SKM-1 treated with dmso at 0.1 percent for 144 hours (cell line): ENCODE measurements at regions not wholly inside any gene's neighbourhood (a gene's known extent, or its start where the extent isn't known, plus 50 kb on each side); places are given as distances from the start of the nearest gene placed in this dataset.
"Not testable (repeated sequence)": the region's sequence is repeated elsewhere in the genome, so short reads cannot be mapped to it uniquely, and the experiment has no call there.

Experiments
- DNase-seq: peaks from one replicate; lab custom pipeline; 2025; ENCODE audit not compliant: unreplicated experiment; lab: John Stamatoyannopoulos, UW

DNA sequence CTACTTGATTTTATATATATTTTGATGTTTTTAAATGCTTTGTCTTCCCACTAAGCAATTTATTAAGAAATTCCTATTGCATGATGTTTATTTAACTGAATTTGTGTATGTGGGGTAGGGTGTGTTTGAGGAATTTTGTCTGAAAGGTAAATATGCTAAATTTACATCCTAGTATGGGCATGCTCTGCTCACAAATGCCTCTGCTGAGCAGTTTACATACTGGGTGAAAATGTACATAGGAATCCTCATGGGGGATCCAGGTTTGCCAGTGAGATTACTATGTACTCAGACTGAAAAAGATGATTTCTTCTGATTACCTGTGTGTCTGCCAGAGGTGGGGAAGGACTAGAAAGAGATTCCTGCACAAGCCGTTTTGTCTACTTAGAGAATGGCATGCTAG is 126.6 kb downstream of the DISP1 start:
- no peak for DNase-seq

DNA sequence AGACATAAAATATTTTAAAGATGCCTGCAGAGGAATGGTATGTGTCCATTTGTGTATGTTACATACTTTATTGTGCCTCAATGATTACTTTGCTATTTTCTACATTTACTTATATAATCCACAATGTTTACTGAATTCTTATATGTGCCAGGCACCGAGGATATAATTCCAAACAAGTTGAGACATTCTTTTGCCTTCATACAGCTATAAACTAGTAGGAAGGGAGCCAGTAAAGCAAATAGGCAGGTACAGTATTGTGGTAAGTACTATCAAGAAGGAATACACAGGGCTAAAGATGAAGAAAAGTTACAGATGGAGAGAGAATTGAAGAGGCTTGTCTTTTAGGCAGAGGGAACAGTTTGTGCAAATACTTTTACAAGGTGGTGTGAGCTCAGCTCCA is 131.6 kb downstream of the DISP1 start:
- DNase-seq, result no peak

DNA sequence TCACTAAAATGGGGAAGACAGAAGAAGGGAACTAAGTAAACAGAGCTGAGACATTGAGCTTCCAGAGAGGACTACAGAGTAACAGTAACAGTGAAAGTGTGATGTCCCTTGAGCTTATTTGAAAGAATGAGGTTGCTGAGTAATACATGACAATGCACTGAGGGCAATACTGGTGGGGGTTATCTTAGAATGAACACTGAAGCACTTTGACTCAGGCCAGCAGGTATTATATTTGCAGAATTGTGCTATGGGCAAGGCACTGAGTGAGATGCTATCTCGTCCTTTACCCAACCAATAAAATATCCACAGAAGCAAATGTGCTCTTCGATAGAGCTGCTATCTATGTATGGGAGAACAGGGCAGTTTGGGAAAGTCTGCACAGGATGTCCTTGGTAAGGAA is 133.2 kb downstream of the DISP1 start:
- no peak for DNase-seq

DNA sequence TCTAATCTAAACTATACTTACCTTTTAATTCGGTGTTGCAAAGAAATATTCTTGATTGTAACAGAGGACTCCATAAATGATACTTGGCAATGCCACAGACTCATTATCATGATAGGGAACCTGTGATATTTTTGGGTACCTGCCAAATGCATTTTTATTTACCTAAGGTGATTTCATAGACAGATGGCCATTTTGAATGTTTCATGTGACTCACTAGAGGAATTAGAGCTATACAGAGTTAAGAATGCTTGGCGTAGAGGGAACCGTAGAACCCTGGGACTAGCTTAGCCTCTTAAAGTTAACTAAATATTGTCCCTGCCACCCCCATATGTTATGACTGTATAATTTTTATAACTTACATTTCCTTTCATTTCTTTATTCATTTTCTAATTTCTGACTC is 136.1 kb downstream of the DISP1 start:
- no peak for DNase-seq

DNA sequence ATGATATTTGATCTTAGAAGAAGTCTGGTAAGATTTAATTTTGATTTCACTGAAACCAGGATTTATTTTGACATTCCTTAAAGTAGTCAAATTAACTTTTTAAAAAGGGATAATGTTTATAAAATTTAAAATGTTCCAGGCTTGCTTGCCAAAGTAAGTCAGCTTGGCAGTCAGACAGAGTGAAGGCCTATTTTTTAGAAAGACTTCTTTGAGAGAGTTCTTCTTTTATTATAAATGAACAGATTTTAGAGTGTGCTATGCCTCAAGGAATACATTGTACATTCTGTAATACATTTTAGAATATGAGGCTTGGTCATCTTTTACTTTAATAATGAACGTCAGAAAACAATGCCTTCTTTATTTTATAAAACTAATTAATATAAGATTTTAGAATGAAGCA is 138.7 kb downstream of the DISP1 start:
- no peak for DNase-seq

DNA sequence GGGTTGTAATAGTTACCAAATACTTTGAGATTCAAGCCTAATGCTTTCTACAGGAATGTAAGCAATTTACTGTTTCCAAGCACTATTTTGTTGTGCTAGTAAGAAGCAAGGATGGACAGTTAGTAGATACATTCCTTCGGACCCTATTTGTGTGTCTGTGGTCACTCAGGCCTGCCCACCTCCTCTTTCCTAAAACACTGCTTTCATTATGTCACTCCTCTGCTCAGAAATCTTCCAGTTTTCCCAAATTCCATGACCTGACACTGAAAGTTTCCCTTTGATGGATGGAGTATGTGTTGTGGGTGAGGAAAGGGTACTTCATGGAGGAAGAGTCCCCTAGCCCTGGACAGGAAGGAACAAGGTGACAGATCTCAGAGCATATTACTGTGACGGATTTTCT is 141.1 kb downstream of the DISP1 start:
- no peak for DNase-seq

DNA sequence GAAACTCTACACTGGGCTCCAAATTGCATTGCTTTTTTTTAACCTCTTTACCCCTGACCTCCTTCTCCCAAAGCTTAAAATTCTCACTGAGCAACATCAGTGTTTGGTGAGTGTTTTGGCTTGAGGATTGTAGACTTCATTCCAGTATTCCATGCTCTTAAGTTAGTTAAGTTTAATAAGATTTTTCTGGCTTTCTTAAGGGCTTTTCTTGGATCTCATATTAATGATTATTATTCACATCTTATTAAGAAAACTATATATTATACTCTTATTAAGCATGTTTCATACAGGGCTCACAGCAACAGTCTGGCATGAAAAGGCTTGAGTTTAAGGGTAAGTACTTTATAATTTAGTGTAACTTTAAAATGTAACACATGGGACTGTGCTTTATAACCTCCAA is 141.8 kb downstream of the DISP1 start:
- DNase-seq, result no peak

DNA sequence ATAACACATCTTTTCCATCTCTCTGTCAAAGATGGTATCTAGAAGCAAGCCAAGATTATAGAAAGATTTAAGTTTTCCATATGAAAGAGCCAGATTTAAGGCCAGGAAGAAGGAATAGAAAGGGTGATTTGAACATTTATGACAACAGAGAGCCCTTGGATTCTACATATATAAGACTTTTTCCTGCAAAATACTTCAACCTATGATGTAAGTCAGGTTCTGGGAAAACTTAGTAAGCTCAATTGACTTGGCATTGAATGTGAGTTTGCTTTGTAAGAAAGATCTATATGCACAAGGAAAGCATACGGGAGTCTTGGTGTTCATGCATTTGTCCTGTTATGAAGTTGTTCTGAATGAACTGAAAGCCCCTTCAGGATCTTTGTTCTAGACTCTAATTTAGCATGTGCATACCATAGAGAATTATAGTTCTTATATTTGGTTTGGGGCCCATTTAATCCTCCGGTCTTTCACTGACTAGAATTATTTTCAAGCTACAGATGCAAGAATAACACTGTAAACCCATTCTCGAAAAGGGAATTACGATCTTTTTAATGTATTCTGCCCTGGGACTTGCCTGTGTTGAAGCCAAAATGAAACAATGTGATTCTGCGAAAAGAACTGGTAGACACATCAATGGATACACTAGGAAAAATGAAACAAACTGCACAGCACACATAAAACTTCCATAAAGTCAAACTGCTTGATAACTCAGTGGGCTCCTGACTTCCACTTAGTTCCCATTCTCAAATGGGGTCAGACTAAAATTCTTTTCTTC is 152.8 kb downstream of the DISP1 start:
- DNase-seq, result no peak

DNA sequence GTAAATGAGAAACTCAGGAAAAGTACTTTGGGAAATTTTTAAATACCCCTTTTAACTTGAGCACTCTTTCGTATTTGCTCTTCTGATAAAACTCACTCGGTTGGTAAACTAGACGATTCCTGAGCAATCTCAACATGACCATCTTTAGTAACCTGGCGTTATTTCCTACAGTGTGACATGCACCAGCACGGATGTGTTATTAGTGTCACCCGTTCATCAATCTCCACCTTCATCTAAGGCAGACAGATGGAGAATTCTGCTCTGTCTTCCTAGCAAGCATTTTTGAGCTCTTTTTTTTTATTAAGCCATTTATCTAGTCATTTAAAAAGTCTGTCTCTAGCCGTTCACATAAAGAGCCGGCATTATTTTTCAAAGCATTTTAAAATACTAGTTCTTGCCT is 155.2 kb downstream of the DISP1 start:
- no peak for DNase-seq

DNA sequence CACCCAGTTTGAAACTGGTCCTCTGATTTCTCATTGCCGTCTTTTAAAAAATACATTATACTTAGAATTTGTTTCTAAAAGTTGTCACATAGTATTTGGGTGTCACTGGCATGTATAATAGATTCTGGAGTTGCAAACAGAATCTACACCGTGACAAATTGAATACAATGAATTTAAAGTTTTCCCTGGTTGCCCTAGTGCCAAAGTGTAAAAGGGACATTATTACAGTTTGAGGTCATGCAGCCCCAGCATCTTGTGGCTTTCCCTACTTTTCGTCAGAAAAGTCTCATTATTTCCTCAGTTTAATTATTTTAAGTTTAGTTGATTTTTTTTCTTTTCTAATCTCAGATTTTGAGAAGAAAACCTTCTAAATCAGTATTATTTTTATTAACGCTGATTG is 155.9 kb downstream of the DISP1 start:
- no peak for DNase-seq

DNA sequence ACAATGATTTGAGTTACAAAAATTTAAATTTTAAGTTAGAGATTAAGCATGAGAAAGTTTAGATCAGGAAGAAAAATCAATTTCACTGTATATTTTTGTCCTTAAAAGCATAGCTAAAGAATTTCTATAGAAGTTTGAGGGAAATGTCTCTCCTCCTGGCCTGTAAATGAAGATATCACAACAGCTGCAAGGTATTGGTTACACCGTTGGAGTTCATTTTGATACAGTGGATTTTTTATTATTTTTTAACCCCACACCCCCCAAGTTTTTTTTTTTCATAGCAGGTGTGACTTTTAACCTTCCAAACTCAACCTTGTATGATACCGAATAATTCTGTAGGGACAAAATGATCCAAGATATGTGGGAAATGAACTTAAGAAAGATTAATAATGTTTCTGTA is 156.3 kb downstream of the DISP1 start:
- DNase-seq, result no peak

DNA sequence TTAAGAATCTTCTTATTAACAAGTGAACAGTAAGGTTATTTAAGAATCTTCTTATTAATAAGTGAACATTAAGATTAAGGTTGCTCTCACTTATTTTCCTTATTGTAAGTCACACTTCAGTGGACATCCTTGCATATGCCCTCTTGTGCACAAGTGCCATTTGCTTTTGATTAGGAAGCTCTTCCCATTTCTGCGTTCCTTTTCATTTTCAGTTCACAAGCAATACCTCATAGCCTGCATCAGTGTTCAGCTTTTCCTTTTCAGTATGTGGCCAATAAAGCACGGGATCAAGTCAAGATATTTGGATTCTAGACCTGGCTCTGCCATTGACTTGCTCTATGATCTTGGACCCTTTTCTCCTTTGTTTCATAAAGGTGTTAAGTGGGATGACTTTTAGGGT is 158.7 kb downstream of the DISP1 start:
- DNase-seq, result no peak

DNA sequence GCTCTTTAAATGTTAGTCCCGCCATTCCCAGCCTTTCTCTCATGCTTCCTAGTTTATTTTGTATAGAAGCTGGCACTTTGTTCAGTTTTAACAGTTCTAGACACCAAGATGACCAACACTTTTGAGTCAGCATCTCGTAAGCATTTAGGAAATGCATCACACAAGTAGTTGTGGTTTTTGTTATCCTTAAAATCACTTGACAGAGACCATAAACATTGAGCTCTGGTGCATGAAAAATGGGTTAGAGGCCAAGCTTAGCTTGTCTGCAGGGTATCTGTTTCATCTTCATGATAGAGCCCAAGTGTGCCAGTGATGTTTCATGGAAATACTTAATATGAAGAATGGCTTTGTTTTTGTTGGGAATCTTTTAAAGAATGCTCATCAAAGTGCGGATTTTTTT is 159.7 kb downstream of the DISP1 start:
- no peak for DNase-seq

DNA sequence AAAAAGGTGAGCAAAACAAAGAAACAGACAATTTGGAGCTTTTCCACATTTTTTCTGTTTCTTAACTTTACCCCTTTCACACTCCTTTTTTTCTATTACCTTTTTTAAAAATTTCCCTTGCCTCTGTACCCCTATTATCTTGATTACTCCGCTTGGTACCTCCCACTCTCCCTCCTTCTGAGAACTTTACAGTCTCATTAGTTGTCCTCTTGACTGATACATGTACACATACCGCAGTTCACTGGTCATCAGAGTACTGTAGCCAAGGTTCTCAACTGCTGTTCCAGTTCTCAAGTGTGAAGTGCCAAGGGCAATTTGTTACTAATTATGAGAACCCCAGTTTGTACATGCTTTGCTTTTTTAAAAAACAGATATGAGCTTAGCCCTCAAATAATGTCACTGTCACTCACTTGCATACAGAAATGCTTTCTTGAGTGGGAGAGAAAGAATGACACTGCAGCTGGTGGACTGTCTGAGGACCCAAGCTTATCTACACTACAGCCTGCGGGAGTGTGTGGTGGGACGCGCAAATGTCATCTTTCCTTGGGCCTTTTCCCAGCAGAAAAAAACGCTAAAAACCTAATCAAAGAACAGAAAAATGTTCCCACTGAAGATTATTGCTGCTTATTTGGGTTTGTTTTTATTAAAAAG is 160.8 kb downstream of the DISP1 start:
- no peak for DNase-seq

DNA sequence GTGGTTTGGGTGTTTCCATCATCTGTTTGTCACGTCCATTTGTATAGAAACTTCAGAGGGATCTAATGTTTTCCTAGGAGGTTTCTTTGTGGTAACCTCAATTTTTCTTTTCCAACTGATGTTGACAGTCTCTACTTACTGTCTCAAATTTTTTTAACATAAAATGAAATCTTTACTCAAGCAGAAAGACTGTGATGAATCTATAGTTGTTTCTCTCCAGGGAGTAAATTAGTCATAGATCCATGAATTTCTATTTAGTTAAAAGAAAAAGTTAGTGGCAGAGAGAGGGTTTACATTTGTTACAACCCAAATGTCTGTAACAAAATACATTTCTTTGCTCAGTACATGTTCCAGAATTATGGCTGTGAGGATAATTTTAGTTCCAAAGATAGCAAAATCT is 161.6 kb downstream of the DISP1 start:
- DNase-seq, result no peak

DNA sequence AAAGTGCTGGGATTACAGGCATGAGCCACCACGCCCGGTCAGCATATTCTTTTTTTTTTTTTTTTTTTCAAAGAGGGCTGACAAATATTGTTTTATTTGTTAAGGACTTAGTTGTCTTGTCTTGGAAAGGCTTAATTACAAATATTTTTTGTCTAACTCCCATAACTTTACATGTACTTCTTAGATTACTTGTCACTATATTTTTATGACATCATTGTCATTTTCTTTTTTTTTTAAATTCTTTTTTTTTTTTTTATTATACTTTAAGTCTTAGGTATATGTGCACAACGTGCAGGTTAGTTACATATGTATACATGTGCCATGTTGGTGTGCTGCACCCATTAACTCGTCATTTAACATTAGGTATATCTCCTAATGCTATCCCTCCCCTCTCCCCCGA is 162.5 kb downstream of the DISP1 start:
- DNase-seq, result not testable (repeated sequence)

DNA sequence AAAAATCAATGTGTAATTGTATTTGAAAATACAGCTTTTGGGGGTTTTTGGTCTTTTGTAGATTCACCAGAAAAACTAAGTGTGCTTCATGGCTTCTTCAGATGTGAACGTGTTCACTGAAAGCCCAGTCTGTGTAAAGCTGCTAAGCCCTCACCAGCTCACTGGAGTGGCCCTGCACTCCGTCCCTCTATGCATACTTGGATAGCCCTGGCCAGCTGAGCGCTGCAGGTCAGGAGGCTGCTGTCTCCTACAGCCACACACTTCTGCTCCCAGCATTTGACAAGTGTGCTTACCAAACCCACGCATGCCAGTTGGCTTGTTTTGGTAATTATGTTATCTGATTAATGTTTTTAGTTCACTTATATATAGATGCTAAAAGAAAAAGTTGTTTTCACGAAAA is 163.5 kb downstream of the TLR5 start:
- no peak for DNase-seq

DNA sequence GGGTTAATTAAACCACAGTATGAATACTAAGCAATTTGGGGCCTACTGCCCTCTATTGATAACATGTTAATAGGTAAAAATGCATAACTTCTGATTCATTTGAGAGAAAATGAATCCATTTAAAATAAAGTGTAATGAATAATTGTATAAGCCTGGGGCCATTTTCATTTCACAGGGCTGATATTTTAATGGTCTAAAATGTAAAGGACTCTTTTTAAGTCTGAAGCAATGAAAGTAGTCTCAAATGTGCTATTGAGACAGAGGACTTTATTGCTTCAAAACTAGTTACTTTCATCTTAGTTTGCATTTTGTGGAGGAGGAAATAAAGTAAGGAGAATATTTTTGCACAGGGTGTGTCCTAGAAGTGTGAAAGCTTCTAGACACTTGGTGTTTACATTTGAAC is 155.4 kb downstream of the TLR5 start:
- DNase-seq, result no peak

DNA sequence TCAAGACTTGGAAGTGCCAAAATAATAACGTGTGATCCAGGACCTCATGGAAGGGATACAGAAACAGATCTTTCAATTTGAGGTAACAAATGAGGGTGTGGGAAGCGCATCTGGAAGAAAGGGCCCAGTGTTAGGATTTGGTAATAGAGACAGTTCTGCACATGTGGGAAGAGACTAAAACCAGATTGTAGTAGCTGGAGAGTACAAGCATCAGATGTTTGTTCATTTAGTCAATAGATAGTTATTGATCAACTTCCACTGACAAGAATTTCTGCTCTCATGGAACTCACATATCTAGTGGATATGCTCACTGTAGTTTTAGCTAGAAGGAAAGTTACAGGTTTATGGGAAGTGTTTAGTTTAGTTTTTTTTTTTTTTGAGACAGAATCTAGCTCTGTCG is 153.6 kb downstream of the TLR5 start:
- no peak for DNase-seq

DNA sequence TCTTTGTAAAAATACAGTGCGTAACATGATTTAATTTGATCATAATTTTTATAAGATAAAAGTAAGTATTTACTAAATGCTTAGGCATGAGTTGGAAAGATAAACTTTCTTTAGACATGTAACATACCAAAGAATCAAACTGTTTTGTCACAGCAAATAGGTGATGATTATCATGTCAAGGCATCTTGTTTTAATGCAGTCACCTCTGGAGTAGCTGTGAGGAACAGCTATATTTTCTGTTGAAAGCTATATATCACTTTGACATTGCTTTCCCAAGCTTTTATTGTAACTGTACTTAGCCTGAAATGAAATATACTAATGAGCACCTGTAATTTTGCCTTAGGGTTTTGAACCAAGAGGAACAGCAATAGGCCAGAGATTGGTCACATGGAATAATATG is 151.9 kb downstream of the TLR5 start:
- DNase-seq, result no peak

DNA sequence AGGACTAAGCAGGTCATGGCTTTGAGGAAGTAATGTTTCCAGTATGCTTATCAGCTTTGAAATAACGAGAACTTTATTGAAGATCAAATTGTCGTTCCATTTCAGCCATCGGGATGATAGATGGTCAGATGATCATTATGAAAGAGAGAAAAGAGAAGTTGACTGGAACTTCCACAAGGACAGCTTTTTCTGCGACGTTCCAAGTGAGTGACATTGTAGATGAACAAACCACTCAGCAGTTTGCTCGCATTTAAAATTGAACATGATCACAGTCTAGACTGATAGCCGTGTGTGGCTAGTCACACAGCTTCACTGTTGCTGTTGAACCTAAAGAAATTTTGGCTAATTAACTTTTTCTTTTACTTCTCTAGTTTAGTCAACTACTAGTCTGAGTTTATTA is 151.1 kb downstream of the TLR5 start:
- DNase-seq, result no peak

DNA sequence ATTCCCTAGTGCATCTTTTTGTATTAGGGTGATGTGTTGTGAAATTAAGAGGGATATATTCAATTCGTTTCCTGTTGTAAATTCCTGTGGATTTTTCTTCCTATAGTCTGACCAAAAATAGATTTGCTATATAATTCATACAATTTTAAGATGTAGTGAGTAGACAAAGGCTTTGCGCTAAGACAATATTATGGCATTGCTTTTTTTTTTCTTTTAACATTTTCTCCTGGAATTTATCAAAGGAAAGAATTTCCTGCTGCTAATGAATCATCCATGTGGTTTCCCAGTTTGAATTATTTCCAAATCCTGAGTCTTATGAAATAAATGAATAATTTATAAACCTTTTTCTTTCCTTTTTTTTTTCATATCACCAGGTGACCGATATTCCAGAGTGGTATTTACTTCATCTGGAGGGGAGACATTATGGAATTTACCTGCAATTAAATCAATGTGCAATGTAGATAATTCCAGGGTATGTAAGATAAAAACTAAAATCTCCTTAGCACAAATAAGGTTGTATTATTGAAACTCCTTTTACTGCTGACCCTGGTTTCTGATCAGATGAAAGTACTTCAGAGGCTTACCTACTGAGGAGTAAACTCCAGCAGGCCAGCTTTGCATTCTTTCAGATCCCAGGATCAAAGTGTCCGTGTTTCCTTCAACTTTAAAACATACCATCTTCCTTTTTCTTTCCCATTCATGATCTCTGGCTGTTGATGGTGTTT is 148.4 kb downstream of the TLR5 start:
- DNase-seq, result no peak
